ENCODE measurements at regions not wholly inside any gene's neighbourhood (a gene's known extent, or its start where the extent isn't known, plus 50 kb on each side); places are given as distances from the start of the nearest gene placed in this dataset.
"Not testable (repeated sequence)": the region's sequence is repeated elsewhere in the genome, so short reads cannot be mapped to it uniquely, and the experiment has no call there.

GRCh38 chr5:163735069-163735468, 229.7 kb downstream of the MAT2B start:
- Histone ChIP-seq H3K36me3 (ENCODE audit: control insufficient read depth in 1 of 2, insufficient read depth in 2 of 2, low read length in 1 of 2) (no peaks in the 10 kb centered on the region), H3K4me1 (ENCODE audit: control insufficient read depth in 1 of 2, insufficient read depth in 2 of 2, low read length in 2 of 2) (no peaks in the 10 kb centered on the region), H3K27ac (ENCODE audit: low read depth in 1 of 2, low read length in 2 of 2) (no peak overlapping the region), H3K4me3 (ENCODE audit: low read length in 2 of 2) (no peak overlapping the region), H3K27me3 (ENCODE audit: control insufficient read depth in 1 of 2, insufficient read depth in 2 of 2, low read length in 1 of 2) (no peaks in the 10 kb centered on the region), H3K9me3 (ENCODE audit: control insufficient read depth, low read length) (no peaks in the 10 kb centered on the region)
- 73 to 84% methylated on average over 4 of the region's 4 CpGs for WGBS, 2 donors
- intact Hi-C loops (cut with DNase I) = no loop called here
- DNase-seq (no peak), ATAC-seq (ENCODE audit: low FRiP score) (no peak)

DNA sequence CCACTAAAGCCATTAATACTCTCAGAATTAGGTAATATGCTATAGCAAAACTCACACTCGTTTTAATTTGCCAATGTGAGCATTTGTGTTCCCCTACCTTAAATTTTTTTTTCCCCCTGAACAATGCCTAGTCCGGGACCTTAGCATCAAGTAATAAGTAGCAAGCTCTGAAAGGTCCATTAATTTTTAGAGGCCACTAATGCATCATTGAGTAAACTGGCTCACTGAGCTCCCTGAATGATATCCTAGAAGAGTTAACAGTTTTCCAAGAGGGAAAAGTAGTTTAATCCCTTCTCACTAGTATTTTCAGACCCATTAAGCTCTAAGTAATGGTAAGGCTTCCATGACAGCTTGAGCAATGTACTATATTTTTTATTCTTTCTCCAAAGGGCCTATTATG, 242.2 kb downstream of the MAT2B start:
- WGBS, 2 donors = 69 to 73% methylated on average over 2 of the region's 2 CpGs
- Histone ChIP-seq H3K27ac (ENCODE audit: low read depth in 1 of 2, low read length in 2 of 2) (no peak overlapping the region), H3K27me3 (ENCODE audit: control insufficient read depth in 1 of 2, insufficient read depth in 2 of 2, low read length in 1 of 2) (no peaks in the 10 kb centered on the region), H3K4me3 (ENCODE audit: low read length in 2 of 2) (no peak overlapping the region), H3K36me3 (ENCODE audit: control insufficient read depth in 1 of 2, insufficient read depth in 2 of 2, low read length in 1 of 2) (no peaks in the 10 kb centered on the region), H3K9me3 (ENCODE audit: control insufficient read depth, low read length) (no peaks in the 10 kb centered on the region), H3K4me1 (ENCODE audit: control insufficient read depth in 1 of 2, insufficient read depth in 2 of 2, low read length in 2 of 2) (no peaks in the 10 kb centered on the region)
- ATAC-seq (ENCODE audit: low FRiP score) (no peak), DNase-seq (no peak)
- intact Hi-C loops (cut with DNase I) = no loop called here

GRCh38 chr5:163748934-163749333, 243.5 kb downstream of the MAT2B start:
- ATAC-seq (ENCODE audit: low FRiP score) (no peak), DNase-seq (no peak)
- H3K27ac ChIP-seq (ENCODE audit: low read depth in 1 of 2, low read length in 2 of 2) = no peak overlapping the region
- H3K27me3 ChIP-seq (ENCODE audit: control insufficient read depth in 1 of 2, insufficient read depth in 2 of 2, low read length in 1 of 2) = no peaks in the 10 kb centered on the region
- 67 to 74% methylated on average over 3 of the region's 3 CpGs for WGBS, 2 donors
- H3K4me1 ChIP-seq (ENCODE audit: control insufficient read depth in 1 of 2, insufficient read depth in 2 of 2, low read length in 2 of 2) = no peaks in the 10 kb centered on the region
- H3K9me3 ChIP-seq (ENCODE audit: control insufficient read depth, low read length) = no peaks in the 10 kb centered on the region
- intact Hi-C loops (cut with DNase I) = no loop called here
- H3K4me3 ChIP-seq (ENCODE audit: low read length in 2 of 2) = no peak overlapping the region
- H3K36me3 ChIP-seq (ENCODE audit: control insufficient read depth in 1 of 2, insufficient read depth in 2 of 2, low read length in 1 of 2) = no peaks in the 10 kb centered on the region

- H3K36me3 ChIP-seq (ENCODE audit: control insufficient read depth in 1 of 2, insufficient read depth in 2 of 2, low read length in 1 of 2); intact Hi-C loops (cut with DNase I); DNase-seq; H3K4me1 ChIP-seq (ENCODE audit: control insufficient read depth in 1 of 2, insufficient read depth in 2 of 2, low read length in 2 of 2); H3K4me3 ChIP-seq (ENCODE audit: low read length in 2 of 2); H3K27me3 ChIP-seq (ENCODE audit: control insufficient read depth in 1 of 2, insufficient read depth in 2 of 2, low read length in 1 of 2); H3K27ac ChIP-seq (ENCODE audit: low read depth in 1 of 2, low read length in 2 of 2); H3K9me3 ChIP-seq (ENCODE audit: control insufficient read depth, low read length); ATAC-seq (ENCODE audit: low FRiP score): not testable (repeated sequence)
- WGBS, 2 donors = 81% methylated on average over 10 of the region's 10 CpGs
Measured at GRCh38 chr5:163750415-163750814, 245.0 kb downstream of the MAT2B start.

GRCh38 chr5:163755505-163755904, 250.1 kb downstream of the MAT2B start:
- Histone ChIP-seq H3K9me3 (ENCODE audit: control insufficient read depth, low read length) (no peaks in the 10 kb centered on the region), H3K36me3 (ENCODE audit: control insufficient read depth in 1 of 2, insufficient read depth in 2 of 2, low read length in 1 of 2) (no peaks in the 10 kb centered on the region), H3K4me3 (ENCODE audit: low read length in 2 of 2) (no peak overlapping the region), H3K4me1 (ENCODE audit: control insufficient read depth in 1 of 2, insufficient read depth in 2 of 2, low read length in 2 of 2) (no peaks in the 10 kb centered on the region), H3K27ac (ENCODE audit: low read depth in 1 of 2, low read length in 2 of 2) (no peak overlapping the region), H3K27me3 (ENCODE audit: control insufficient read depth in 1 of 2, insufficient read depth in 2 of 2, low read length in 1 of 2) (no peaks in the 10 kb centered on the region)
- ATAC-seq (ENCODE audit: low FRiP score) (no peak), DNase-seq (no peak)
- intact Hi-C loops (cut with DNase I) = no loop called here
- 80 to 86% methylated on average over 1 of the region's 1 CpG for WGBS, 2 donors

DNA sequence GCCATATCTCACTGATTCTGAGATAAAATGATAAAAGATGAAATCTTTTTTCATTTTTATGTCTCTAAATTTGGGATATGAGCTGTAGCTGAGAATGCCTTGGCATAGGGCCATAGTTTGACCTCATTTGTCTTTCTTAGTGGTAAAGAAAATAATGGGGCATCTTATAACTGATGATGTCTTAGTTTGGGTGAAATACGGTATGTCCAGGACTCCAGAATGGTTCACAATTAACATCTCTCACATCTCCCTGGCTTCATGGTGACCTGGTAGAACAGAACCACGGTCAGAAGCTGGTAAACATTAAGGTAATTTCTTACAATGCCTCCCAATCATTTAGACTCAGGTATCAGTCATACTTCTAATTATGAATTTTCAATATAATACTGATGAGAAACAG, 250.8 kb downstream of the MAT2B start:
- H3K36me3 ChIP-seq (ENCODE audit: control insufficient read depth in 1 of 2, insufficient read depth in 2 of 2, low read length in 1 of 2) = no peaks in the 10 kb centered on the region
- intact Hi-C loops (cut with DNase I) = no loop called here
- ATAC-seq (ENCODE audit: low FRiP score) (no peak), DNase-seq (no peak)
- no peaks in the 10 kb centered on the region for H3K27me3 ChIP-seq (ENCODE audit: control insufficient read depth in 1 of 2, insufficient read depth in 2 of 2, low read length in 1 of 2)
- WGBS, 2 donors = 66 to 73% methylated on average over 2 of the region's 2 CpGs
- no peaks in the 10 kb centered on the region for H3K9me3 ChIP-seq (ENCODE audit: control insufficient read depth, low read length)
- no peaks in the 10 kb centered on the region for H3K4me1 ChIP-seq (ENCODE audit: control insufficient read depth in 1 of 2, insufficient read depth in 2 of 2, low read length in 2 of 2)
- no peak overlapping the region for H3K4me3 ChIP-seq (ENCODE audit: low read length in 2 of 2)
- no peak overlapping the region for H3K27ac ChIP-seq (ENCODE audit: low read depth in 1 of 2, low read length in 2 of 2)

DNA sequence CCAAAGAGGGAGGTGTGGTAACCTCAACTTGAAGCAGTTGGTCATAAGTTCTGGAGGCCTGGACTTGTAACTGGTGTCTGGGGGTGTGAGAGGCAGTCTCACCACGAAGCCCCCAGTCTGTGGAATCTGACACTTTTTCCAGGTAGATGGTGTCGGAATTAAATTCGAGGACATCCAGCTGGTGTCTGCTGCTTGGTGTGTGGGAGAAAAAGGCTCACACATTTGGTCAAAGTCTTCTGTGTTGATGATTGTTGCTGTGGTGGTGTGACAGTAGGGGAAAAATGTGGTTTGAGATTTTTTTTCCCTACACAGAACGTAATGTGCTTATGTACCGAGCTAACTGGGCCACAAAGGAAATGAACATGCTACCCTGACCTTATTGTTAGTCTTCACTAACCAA, 251.9 kb downstream of the MAT2B start:
- no peak for DNase-seq
- H3K36me3 ChIP-seq (ENCODE audit: control insufficient read depth in 1 of 2, insufficient read depth in 2 of 2, low read length in 1 of 2) = no peaks in the 10 kb centered on the region
- no peak overlapping the region for H3K4me3 ChIP-seq (ENCODE audit: low read length in 2 of 2)
- no peak for ATAC-seq (ENCODE audit: low FRiP score)
- no peaks in the 10 kb centered on the region for H3K4me1 ChIP-seq (ENCODE audit: control insufficient read depth in 1 of 2, insufficient read depth in 2 of 2, low read length in 2 of 2)
- intact Hi-C loops (cut with DNase I) = no loop called here
- no peaks in the 10 kb centered on the region for H3K27me3 ChIP-seq (ENCODE audit: control insufficient read depth in 1 of 2, insufficient read depth in 2 of 2, low read length in 1 of 2)
- H3K27ac ChIP-seq (ENCODE audit: low read depth in 1 of 2, low read length in 2 of 2) = no peak overlapping the region
- H3K9me3 ChIP-seq (ENCODE audit: control insufficient read depth, low read length) = no peaks in the 10 kb centered on the region
- 62 to 72% methylated on average over 5 of the region's 5 CpGs for WGBS, 2 donors

GRCh38 chr5:163758283-163758711, 252.9 kb downstream of the MAT2B start:
- WGBS, 2 donors = 54 to 55% methylated on average over 2 of the region's 2 CpGs
- ATAC-seq (ENCODE audit: low FRiP score) = no peak
- intact Hi-C loops (cut with DNase I) = no loop called here
- no peaks in the 10 kb centered on the region for H3K4me1 ChIP-seq (ENCODE audit: control insufficient read depth in 1 of 2, insufficient read depth in 2 of 2, low read length in 2 of 2)
- DNase-seq = no peak
- H3K36me3 ChIP-seq (ENCODE audit: control insufficient read depth in 1 of 2, insufficient read depth in 2 of 2, low read length in 1 of 2) = no peaks in the 10 kb centered on the region
- no peak overlapping the region for H3K27ac ChIP-seq (ENCODE audit: low read depth in 1 of 2, low read length in 2 of 2)
- H3K9me3 ChIP-seq (ENCODE audit: control insufficient read depth, low read length) = no peaks in the 10 kb centered on the region
- no peak overlapping the region for H3K4me3 ChIP-seq (ENCODE audit: low read length in 2 of 2)
- H3K27me3 ChIP-seq (ENCODE audit: control insufficient read depth in 1 of 2, insufficient read depth in 2 of 2, low read length in 1 of 2) = no peaks in the 10 kb centered on the region

GRCh38 chr5:163759000-163759704, 253.7 kb downstream of the MAT2B start:
- Histone ChIP-seq H3K27me3 (ENCODE audit: control insufficient read depth in 1 of 2, insufficient read depth in 2 of 2, low read length in 1 of 2) (no peaks in the 10 kb centered on the region), H3K4me1 (ENCODE audit: control insufficient read depth in 1 of 2, insufficient read depth in 2 of 2, low read length in 2 of 2) (no peaks in the 10 kb centered on the region), H3K4me3 (ENCODE audit: low read length in 2 of 2) (no peak overlapping the region), H3K9me3 (ENCODE audit: control insufficient read depth, low read length) (no peaks in the 10 kb centered on the region), H3K36me3 (ENCODE audit: control insufficient read depth in 1 of 2, insufficient read depth in 2 of 2, low read length in 1 of 2) (no peaks in the 10 kb centered on the region), H3K27ac (ENCODE audit: low read depth in 1 of 2, low read length in 2 of 2) (no peak overlapping the region)
- 63 to 72% methylated on average over 4 of the region's 4 CpGs for WGBS, 2 donors
- intact Hi-C loops (cut with DNase I) = no loop called here
- ATAC-seq (ENCODE audit: low FRiP score) = no peak
- DNase-seq = no peak

Data from aorta (tissue), 5 donors.